ENCODE measurements at regions not wholly inside any gene's neighbourhood (a gene's known extent, or its start where the extent isn't known, plus 50 kb on each side); places are given as distances from the start of the nearest gene placed in this dataset.

- DNase-seq: no peak
Measured at GRCh38 chr5:133704411-133704810, 92.1 kb upstream of the FSTL4 start.

- DNase-seq: no peak
Measured at GRCh38 chr5:133703935-133704334, 91.6 kb upstream of the FSTL4 start.

GRCh38 chr5:133702791-133703770 lies 90.7 kb upstream of the FSTL4 start:
- no peak for DNase-seq

- no peak for DNase-seq
Measured at GRCh38 chr5:133701871-133702270, 89.5 kb upstream of the FSTL4 start.

- no peak for DNase-seq
Measured at GRCh38 chr5:133700251-133700650, 87.9 kb upstream of the FSTL4 start.

- DNase-seq: no peak
Measured at GRCh38 chr5:133698646-133699526, 86.5 kb upstream of the FSTL4 start.

- no peak for DNase-seq
Measured at GRCh38 chr5:133698259-133698554, 85.9 kb upstream of the FSTL4 start.

- no peak for DNase-seq
Measured at GRCh38 chr5:133697536-133698258, 85.4 kb upstream of the FSTL4 start.

GRCh38 chr5:133696782-133697507 lies 84.6 kb upstream of the FSTL4 start:
- no peak for DNase-seq

GRCh38 chr5:133696006-133696584 lies 83.8 kb upstream of the FSTL4 start:
- no peak for DNase-seq

GRCh38 chr5:133694181-133694831 lies 82.0 kb upstream of the FSTL4 start:
- DNase-seq: no peak

GRCh38 chr5:133691448-133691847 lies 79.1 kb upstream of the FSTL4 start:
- DNase-seq: no peak

- DNase-seq: no peak
Measured at GRCh38 chr5:133690746-133691145, 78.4 kb upstream of the FSTL4 start.

GRCh38 chr5:133688391-133688790 lies 76.0 kb upstream of the FSTL4 start:
- no peak for DNase-seq

GRCh38 chr5:133687212-133688061 lies 75.1 kb upstream of the FSTL4 start:
- DNase-seq: no peak

- no peak for DNase-seq
Measured at GRCh38 chr5:133686566-133686965, 74.2 kb upstream of the FSTL4 start.

GRCh38 chr5:133685402-133686018 lies 73.2 kb upstream of the FSTL4 start:
- DNase-seq: no peak

GRCh38 chr5:133683646-133684596 lies 71.6 kb upstream of the FSTL4 start:
- no peak for DNase-seq

- DNase-seq: no peak
Measured at GRCh38 chr5:133682451-133682850, 70.1 kb upstream of the FSTL4 start.
